22Rv1 (cell line): ENCODE measurements at regions not wholly inside any gene's neighbourhood (a gene's known extent, or its start where the extent isn't known, plus 50 kb on each side); places are given as distances from the start of the nearest gene placed in this dataset.

Experiments
- ZFX ChIP-seq: fragments of 450-650 bp; IDR thresholded peaks from 2 replicates; pipeline ENCODE4 v1.6.1; 2017; ENCODE audit warnings: antibody characterized with exemption, borderline replicate concordance
- TF ChIP-seq, protein P1 (sequence below): fragments of 450-650 bp; IDR thresholded peaks from 2 replicates; pipeline ENCODE4 v1.5.1; 2017; ENCODE audit warnings: mild to moderate bottlenecking

DNA sequence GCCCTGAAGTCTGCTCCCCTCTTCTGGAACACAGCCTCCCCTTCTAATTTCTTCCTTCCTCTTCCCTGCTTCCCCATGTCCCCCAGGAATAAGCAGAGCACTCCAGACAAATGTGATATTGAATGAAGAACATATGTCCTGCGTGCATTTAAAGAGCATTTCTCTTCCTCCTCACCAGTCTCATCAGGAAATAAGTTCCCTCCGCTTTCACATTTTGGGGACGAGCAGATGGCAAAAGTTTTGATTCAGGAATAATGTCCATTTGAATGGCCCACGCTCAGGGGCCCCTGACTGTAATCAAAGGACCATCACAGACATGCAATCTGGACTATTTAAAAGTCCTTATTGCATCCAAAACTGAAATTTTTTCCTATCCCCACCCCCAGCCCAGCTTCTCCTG lies 316.1 kb downstream of the CDK5RAP2 start:
- TF ChIP-seq, protein P1, sequence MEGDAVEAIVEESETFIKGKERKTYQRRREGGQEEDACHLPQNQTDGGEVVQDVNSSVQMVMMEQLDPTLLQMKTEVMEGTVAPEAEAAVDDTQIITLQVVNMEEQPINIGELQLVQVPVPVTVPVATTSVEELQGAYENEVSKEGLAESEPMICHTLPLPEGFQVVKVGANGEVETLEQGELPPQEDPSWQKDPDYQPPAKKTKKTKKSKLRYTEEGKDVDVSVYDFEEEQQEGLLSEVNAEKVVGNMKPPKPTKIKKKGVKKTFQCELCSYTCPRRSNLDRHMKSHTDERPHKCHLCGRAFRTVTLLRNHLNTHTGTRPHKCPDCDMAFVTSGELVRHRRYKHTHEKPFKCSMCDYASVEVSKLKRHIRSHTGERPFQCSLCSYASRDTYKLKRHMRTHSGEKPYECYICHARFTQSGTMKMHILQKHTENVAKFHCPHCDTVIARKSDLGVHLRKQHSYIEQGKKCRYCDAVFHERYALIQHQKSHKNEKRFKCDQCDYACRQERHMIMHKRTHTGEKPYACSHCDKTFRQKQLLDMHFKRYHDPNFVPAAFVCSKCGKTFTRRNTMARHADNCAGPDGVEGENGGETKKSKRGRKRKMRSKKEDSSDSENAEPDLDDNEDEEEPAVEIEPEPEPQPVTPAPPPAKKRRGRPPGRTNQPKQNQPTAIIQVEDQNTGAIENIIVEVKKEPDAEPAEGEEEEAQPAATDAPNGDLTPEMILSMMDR, result no peak
- TF ChIP-seq ZFX, result no peak
